GM18517 (cell line): ENCODE measurements at regions not wholly inside any gene's neighbourhood (a gene's known extent, or its start where the extent isn't known, plus 50 kb on each side); places are given as distances from the start of the nearest gene placed in this dataset.
"Not testable (repeated sequence)": the region's sequence is repeated elsewhere in the genome, so short reads cannot be mapped to it uniquely, and the experiment has no call there.

ENCODE experiments used
- ATAC-seq: cut with Tn5 transposase; IDR thresholded peaks from one replicate; pipeline ENCODE4 v1.9.1; 2021; ENCODE audit warnings: mild to moderate bottlenecking, moderate library complexity; ENCODE audit not compliant: unreplicated experiment

DNA sequence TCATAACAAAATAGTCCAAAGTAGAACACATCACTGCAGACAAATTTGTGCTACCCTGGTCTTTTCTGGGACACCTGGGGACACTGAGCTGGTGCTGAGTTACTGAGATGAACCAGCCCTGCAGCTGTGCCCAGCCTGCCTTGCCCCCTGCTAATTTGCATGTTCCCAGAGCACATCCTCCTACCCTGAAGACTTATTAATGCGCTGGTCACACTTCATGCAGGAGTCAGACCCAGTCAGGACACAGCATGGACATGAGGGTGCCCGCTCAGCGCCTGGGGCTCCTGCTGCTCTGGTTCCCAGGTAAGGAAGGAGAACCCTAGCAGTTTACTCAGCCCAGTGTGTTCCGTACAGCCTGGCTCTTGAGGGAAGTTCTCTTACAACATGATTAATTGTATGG, 1518.3 kb downstream of the RPIA start:
- no peak for ATAC-seq

DNA sequence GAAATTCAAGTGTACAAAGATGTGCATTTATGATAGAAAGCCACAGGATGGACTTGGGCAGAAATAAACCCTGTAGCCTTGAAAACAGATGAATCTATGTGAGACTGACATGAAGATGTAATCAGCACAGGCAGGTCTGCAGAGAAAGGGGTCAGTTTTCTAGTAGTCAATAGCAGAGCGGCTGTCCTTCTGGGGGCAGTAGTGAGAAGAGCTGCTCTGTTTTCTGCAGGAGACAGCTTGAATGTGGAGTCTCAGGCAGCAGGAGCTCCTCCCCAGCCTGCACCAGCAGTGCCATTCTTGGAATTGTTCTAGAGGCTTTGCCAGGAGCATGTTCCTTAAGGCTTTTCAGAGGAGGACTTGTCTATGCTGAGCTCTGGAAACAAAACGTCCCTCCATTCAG, 1524.4 kb downstream of the RPIA start:
- ATAC-seq: not testable (repeated sequence)

DNA sequence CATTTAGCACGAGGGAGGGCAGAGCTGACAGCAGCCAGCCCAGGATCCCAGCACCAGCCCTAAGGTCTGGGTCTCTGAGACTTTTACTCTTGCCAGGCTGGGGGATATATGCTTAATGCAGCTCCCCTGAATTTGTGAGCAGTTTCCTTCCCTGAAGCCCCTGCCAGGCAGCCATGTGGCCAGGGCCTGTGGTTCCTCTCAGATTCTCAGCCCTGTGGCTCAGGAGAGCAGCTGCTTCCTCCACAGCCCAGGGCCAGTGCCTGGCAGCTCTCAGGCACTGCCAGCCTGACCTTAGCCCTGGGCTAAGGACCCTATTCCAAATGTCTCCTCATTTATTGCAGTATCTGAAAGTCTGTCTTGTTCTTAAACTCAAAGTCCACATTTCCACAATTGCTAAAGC, 1525.3 kb downstream of the RPIA start:
- not testable (repeated sequence) for ATAC-seq

DNA sequence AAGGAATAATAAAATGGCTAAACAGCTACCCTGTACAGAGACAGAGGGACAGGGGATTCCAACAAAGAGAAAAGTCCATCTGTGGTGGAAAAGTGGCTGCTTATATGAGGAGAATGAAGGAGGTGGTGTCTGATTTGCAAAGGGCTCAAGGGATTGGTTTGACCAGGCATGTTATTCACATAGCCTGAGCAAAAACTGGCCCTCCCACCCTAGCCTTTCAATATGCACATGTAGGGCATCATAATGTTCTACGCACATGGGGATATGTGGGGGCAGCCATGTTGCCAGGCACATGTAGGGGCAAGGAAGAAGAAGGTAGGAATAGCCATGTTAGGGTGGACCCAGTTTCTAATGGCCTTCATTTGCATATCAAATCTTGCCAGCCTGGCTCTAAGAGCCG, 1527.1 kb downstream of the RPIA start:
- ATAC-seq: not testable (repeated sequence)

DNA sequence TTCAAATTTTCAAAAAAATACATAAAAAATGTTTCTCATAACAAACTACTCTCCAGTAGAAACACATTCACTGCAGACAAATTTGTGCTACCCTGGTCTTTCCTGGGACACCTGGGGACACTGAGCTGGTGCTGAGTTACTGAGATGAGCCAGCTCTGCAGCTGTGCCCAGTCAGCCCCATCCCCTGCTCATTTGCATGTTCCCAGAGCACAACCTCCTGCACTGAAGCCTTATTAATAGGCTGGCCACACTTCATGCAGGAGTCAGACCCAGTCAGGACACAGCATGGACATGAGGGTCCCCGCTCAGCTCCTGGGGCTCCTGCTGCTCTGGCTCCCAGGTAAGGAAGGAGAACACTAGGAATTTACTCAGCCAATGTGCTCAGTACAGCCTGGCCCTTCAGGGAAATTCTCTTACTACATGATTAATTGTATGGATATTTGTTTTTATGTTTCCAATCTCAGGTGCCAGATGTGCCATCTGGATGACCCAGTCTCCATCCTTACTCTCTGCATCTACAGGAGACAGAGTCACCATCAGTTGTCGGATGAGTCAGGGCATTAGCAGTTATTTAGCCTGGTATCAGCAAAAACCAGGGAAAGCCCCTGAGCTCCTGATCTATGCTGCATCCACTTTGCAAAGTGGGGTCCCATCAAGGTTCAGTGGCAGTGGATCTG, 1529.3 kb downstream of the RPIA start:
- ATAC-seq: not testable (repeated sequence)

DNA sequence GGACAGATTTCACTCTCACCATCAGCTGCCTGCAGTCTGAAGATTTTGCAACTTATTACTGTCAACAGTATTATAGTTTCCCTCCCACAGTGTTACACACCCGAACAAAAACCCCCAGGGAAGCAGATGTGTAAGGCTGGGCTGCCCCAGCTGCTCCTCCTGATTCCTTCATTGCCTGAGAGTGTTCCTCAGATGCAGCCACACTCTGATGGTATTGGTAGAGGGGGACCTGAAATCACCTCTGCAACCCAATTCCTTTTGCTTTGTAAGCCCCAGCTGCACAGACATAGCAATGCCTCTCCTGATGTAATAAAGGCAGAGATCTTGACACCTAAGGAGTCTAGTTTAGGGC, 1529.8 kb downstream of the RPIA start:
- no peak for ATAC-seq

DNA sequence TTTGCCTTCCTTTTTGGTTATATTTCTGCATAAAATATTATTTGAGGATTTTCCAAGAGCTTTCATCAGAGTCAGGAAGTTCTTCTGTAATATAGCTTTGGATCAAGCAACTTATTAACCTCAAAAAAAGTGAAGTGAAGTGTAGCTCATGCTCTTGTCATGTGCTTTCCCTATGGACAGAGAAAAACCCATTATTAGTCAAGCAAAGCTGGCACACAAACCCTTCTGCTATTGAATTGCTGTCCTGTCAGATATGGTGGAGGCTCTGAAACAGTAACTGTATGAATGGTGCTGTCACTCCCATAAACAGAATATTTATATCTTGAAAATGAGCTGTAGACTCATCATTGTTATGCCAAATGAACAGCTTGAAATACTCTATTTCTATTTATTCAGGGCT, 1533.3 kb downstream of the RPIA start:
- ATAC-seq: not testable (repeated sequence)

DNA sequence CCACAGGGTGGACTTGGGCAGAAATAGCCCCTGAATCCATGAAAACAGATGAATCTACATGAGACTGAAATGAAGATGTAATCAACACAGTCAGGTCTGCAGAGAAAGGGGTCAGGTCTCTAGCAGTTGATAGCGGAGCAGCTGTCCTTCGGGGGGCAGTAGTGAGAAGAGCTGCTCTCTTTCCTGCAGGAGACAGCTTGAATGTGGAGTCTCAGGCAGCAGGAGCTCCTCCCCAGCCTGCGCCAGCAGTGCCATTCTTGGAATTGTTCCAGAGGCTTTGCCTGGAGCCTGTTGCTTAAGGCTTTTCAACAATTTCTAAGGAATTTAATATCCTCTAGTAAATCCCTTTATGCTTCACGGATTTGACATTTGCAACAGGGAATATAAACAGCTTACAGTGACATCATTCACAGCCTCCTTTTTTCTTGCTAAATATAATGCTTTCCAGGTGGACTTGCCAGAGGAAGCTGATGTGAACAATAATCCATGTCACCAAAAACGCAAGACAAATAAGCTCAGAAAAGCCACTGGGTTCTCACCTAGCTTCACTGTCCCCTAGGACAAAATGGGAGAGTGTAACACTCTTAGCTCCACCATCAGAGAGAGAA, 1535.1 kb downstream of the RPIA start:
- not testable (repeated sequence) for ATAC-seq

DNA sequence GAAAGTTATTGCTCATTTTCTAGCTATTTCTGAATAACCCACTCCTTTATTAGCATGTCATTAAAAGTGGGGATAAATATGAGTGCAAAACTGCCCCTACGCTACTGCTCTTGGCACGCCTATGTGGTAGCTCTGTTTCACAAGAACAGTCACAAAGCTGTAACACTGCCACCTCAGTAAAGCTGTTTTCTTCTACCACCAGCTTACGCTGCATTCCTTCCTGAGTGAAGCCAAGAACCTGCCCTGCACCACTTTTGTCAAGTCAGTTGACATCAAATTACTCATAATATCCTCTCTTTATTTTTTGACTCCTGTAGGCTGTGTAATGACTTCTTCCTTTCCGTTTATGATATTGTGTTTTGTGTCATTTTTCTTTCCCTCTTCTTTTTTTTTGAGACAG, 1539.7 kb downstream of the RPIA start:
- ATAC-seq: not testable (repeated sequence)

DNA sequence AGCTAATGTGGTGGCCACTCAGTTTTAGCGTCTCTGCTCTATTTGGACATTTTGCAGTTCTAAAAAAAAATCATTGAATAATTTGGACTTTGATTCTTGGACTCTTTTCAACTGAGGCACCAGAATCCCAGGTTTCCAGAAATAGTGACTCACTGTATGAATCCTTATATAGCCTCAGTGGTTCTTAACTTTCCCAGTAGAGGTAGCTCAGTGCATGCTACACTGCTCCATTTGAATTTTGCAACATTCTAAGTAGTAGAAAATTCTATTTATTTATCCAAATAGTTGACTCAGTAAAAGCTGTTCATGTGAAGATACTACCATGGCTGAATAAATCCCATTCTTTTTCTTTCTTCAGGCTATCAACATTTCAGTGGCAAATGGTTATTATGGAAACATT, 1544.0 kb downstream of the RPIA start:
- not testable (repeated sequence) for ATAC-seq

DNA sequence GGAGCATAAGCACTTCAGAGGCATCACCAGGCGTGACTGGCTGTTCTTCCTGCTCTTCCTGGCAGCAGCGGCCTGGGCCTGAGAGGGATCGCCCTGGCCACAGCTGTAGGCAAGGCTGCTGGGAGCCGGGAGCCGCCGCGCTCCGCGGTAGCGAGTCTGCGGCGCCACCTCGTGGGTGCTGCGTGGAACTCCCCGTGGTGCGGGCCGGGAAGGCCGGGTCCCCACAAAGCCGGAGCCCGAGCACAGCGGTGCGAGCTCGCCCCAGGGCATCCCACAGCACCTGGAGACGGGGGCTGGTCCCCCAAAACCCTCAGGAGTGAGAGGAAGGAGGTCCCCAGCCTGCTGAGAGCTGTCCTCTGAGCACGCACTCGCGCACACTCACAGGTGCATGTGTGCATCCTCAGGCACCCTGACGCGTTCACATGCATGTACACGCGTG, 1546.5 kb downstream of the RPIA start:
- ATAC-seq: not testable (repeated sequence)

DNA sequence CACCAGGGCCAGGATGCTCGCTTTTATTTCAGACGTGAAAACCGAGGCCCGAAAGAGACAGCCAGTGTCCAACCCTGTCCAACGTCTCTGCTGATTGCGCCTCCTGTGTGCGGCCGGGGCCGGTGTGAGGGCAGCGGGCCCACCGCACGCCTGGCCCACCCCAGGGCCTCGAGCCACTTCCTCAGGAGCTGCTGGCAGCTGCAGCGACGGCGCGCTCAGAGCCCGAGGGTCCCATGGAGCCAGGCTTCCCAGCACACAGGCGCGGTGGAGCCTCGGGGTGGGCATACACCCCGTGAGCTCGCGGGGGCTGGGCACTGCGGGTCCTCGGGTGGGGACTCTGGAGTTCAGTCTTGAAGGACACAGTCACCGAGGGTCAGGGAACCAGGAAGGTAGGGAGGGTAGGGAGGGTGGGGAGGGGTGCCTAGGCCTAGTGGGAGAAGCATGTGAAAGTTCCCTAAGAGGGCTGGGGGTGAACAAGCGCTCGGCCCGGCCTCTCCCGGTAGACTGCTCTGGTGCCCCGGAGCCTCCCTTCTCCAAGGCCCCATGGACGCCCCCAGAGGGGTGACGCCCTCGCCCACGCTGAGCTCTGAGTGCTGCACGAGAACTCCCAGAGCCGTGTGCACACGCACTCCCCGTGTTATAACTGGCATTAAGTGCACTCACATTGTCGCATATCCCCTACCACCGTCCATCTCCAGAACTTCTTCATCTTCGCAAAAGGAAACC, 1547.2 kb downstream of the RPIA start:
- not testable (repeated sequence) for ATAC-seq

DNA sequence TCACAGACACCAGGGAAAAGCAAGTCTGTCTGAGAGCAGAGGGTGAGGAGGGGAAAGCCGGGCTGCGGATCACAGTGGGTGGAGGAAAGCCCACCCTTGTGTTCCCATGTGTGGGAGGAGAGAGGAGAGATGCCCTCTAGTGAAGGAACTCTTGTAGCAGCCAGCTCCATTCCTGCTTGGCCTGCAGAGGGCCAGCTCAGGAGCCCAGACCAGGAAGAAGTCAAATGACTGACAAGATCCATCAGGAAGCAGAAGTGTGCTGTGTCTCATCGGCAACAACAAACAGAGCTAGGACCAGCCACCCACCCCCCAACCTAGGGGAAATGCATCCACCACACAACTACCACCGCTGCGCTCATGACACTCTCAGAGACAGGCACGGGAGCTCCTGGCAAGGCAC, 1548.3 kb downstream of the RPIA start:
- ATAC-seq: not testable (repeated sequence)

DNA sequence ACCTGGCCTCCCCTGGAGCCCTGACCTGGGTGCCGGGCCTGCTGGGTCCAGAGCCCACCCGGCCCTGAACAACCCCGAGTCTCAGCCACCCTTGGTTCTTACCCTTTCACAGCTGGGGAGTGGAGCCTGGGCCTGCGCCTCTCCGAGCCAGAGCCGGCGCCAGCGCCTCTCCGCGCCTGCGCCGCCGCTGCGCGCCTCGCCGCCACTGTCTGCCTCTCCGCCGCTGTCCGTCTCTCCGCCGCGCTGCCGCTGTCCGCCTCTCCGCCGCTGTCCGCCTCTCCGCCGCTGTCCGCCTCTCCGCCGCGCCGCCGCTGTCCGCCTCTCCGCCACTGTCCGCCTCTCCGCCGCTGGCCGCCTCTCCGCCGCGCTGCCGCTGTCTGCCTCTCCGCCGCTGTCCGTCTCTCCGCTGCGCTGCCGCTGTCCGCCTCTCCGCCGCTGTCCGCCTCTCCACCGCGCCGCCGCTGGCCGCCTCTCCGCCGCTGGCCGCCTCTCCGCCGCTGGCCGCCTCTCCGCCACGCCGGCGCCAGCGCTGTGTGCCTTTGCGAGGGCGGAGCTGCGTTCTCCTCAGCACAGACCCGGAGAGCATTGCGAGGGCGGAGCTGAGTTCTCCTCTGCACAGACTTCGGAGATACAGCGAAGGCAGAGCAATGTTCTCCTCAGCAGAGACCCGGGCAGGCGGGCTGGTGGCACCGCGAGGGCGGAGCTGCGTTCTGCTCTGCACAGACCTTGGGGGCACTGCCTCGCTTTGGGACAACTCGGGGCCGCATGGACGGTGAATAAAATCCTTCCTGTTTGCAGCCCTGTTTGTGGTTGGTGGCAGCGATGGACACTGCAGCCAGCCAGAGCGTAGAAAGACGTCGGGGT, 1553.7 kb downstream of the RPIA start:
- ATAC-seq: not testable (repeated sequence)

DNA sequence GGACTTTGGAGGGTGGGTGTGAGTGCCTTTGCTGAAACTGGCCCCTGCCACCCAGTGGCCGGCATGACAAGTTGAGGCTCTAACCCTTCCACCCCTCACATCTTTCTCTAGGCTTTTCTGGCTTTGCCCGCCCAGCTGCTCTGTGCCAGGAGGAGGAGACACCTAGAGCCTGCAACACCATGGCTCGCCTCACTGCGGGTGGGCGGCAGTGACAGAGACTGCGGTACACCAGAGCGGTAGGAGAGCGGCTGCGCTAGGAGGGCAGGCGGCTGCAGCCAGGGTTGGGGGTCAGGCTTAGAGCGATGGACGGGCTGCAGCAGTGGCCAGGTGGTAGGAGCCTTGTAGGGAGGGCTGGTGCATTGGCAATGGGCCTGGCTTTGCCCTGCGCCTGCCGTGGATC, 1556.9 kb downstream of the RPIA start:
- not testable (repeated sequence) for ATAC-seq

DNA sequence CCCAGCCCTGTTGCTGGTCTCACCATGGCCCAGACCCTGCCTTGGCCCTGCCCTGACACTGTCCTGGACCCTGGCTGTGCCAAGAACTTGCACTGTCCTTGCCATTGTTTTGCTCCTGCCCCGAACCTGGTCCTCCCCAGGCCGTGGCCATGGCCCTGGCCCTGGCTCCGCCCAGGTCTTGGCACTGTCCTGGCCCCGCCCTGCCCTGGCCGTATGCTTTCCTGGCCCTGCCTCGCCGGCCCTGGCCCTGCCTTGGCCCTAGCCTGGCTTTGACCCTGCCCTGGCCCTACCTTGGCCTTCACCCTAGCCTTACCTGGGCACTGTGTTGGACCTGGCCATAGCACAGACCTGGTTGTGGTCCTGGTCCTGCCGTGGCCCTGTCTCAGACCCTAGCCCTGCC, 1558.9 kb downstream of the RPIA start:
- not testable (repeated sequence) for ATAC-seq

DNA sequence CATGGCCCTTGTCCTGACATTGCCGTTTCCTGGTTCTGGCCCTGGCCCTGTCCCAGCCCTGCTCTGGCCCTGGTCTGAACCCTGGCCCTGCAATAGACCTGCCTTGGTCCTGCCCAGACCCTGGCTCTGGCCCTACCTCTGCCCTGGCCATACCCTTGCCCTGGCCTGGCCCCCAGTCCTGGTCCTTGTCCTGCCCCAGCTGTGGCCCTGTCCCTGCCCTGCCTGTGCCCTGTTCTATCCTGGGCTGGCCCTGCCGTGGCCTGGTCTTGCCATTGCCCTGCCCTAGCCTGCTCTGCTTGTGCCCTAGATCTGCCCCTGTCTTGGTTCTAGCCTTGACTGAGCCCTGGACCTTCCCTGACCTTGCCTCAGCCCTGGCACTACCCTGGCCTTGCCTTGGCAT, 1560.1 kb downstream of the RPIA start:
- ATAC-seq: not testable (repeated sequence)

DNA sequence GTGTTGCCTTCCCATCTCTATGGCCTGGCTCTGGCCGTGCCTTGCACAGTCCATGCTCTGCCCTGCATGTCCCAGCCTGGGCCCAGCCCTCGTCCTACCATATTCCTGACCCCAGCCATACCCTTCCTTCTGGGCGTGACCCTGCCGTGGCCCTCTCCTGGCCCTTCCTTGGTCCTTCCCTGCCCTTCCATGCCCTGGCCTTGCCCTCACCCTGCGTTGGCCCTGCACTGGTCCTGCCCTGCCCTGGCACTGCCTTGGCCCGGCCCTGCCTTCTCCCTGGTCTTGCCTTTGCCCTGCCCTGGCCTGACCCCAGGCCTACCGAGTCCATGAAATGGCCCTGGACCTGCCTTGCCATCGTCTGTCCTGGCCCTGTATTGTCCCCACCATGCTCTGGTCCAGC, 1561.8 kb downstream of the RPIA start:
- ATAC-seq: not testable (repeated sequence)

DNA sequence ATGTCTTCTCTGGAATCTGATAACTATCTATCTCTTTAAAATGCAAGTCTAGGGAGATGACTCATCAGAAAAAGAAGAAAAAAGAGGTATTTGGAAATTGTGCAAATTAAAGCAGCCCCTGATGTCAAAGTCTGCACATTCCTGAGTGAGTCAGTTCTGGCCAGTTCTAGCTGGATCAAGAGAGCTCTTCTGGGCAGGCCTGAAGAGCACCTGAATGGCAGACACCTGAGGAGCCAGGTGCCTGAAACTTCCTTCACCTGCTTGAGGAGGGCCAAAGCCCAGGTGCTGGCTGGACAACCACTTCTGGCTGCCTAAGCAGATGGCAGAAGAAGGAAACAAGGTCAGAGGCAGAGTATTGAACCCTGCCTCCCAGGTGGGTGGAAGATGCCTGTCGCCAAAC, 1575.4 kb downstream of the RPIA start:
- not testable (repeated sequence) for ATAC-seq

DNA sequence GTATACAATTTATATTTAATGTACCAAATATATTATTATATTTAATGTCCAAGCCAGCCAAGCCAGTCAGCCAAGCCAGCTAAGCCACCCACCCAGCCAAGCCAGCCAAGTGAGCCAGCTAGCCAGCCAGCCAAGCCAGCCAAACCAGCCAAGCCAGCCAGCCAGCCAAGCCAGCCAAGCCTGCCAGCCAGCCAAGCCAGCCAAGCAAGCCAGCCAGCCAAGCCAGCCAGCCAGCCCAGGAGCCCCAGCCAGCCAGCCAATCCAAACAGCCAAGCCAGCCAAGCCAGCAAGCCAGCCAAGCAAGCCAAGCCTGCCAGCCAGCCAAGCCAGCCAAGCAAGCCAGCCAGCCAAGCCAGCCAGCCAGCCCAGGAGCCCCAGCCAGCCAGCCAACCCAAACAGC, 1596.3 kb downstream of the RPIA start:
- not testable (repeated sequence) for ATAC-seq

DNA sequence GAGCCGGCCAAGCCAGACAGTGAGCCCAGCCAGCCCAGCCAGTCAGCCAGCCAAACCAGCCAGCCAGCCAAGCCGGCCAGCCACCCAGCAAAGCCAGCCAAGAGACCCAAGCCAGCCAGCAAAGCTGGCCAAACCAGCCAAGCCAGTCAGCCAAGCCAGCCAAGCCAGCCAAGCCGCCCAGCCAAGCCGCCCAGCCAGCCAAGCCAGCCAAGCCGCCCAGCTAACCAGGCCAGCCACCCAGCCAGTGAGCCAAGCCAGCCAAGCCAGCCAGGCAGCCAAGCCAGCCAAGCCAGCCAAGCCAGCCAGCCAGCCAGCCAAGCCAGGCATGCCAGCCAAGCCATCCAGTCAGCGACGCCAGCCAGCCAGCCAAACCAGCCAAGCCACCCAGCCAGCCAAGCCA, 1596.9 kb downstream of the RPIA start:
- not testable (repeated sequence) for ATAC-seq
